HEK293 (cell line): ENCODE measurements at regions not wholly inside any gene's neighbourhood (a gene's known extent, or its start where the extent isn't known, plus 50 kb on each side); places are given as distances from the start of the nearest gene placed in this dataset.

Experiments used
- BCL11B ChIP-seq: fragments of 450-650 bp; formaldehyde crosslinking; IDR thresholded peaks from 2 replicates; pipeline ENCODE4 v1.5.1; 2016; ENCODE audit warnings: low read depth, missing biosample characterization, missing genetic modification characterization
- BCL6B ChIP-seq: fragments of 450-650 bp; formaldehyde crosslinking; IDR thresholded peaks from 2 replicates; pipeline ENCODE4 v1.5.1; 2017; ENCODE audit warnings: missing biosample characterization, missing genetic modification characterization
- CTCF ChIP-seq: fragments of 450-650 bp; formaldehyde crosslinking; IDR thresholded peaks from 2 replicates; pipeline ENCODE4 v1.5.1; 2016; ENCODE audit warnings: missing biosample characterization, missing genetic modification characterization
- TCF7L2 ChIP-seq: IDR thresholded peaks from 2 replicates; pipeline ENCODE4 v1.6.1; 2011; ENCODE audit warnings: low read depth, mild to moderate bottlenecking, inconsistent platforms, low read length, moderate library complexity, borderline replicate concordance
- ZBTB44 ChIP-seq: fragments of 450-650 bp; IDR thresholded peaks from 2 replicates; pipeline ENCODE4 v1.5.1; 2018; ENCODE audit warnings: missing biosample characterization, mild to moderate bottlenecking, missing genetic modification characterization
- ZNF366 ChIP-seq: fragments of 450-650 bp; formaldehyde crosslinking; conservative IDR thresholded peaks from 2 replicates; pipeline ENCODE4 v1.5.1; 2016; ENCODE audit warnings: missing biosample characterization, missing genetic modification characterization
- ZNF558 ChIP-seq: fragments of 450-650 bp; formaldehyde crosslinking; IDR thresholded peaks from 2 replicates; pipeline ENCODE4 v1.5.1; 2016; ENCODE audit warnings: missing biosample characterization, missing genetic modification characterization

- TF ChIP-seq CTCF (tag by site-specific recombination) (no peak), TCF7L2 (no peak), ZBTB44 (tag by site-specific recombination) (no peak), BCL11B (no peak), ZNF366 (tag by site-specific recombination) (no peak), ZNF558 (tag by site-specific recombination) (no peak), BCL6B (no peak)
Measured at GRCh38 chr16:80012586-80012985, 412.0 kb upstream of the MAF start.
